Right lobe of liver (tissue), 6 donors: ENCODE measurements at regions not wholly inside any gene's neighbourhood (a gene's known extent, or its start where the extent isn't known, plus 50 kb on each side); places are given as distances from the start of the nearest gene placed in this dataset.

Experiments used
- ATAC-seq, 4 donors: fragments of 200-7000 bp; cut with Tn5 transposase; one replicate each; pipeline ENCODE4 v1.9.1; 2020; ENCODE audit warnings: mild to moderate bottlenecking in 4 of 4, moderate library complexity in 4 of 4
- DNase-seq, 3 donors: peaks; one replicate each; pipeline ENCODE4 v3.0.0-alpha.2; 2020
- H3K27ac ChIP-seq, 3 donors: fragments of 200-600 bp; one replicate each; pipeline ENCODE4 v1.8.0; 2022
- H3K27me3 ChIP-seq, 2 donors: fragments of 200-600 bp; one replicate each; pipeline ENCODE4 v1.8.0; 2022
- H3K36me3 ChIP-seq, 4 donors: fragments of 200-600 bp; sonication (generic) in 1 of 4; one replicate each; pipeline versions ENCODE4 v1.5.1 to v1.8.0; 2017 to 2022; ENCODE audit warnings: control low read depth in 1 of 4
- H3K4me1 ChIP-seq, 4 donors: fragments of 200-600 bp; sonication (generic) in 1 of 4; one replicate each; pipeline versions ENCODE4 v1.5.1 to v1.8.0; 2017 to 2022; ENCODE audit warnings: control low read depth in 1 of 4
- H3K4me3 ChIP-seq, 3 donors: fragments of 200-600 bp; one replicate each; pipeline ENCODE4 v1.8.0; 2022
- H3K9me3 ChIP-seq, 4 donors: fragments of 200-600 bp; sonication (generic) in 1 of 4; one replicate each; pipeline versions ENCODE4 v1.5.1 to v1.8.0; 2017 to 2022; ENCODE audit warnings: control low read depth in 1 of 4
- POLR2A ChIP-seq: fragments of 450-650 bp; IDR thresholded peaks from one replicate; pipeline ENCODE4 v1.6.1; 2017; ENCODE audit warnings: antibody characterized with exemption, mild to moderate bottlenecking
- WGBS: methylation state at CpG from one replicate; pipeline ENCODE4 v1.1.6; 2018; ENCODE audit warnings: low coverage, low lambda C conversion rate; ENCODE audit not compliant: insufficient coverage; ENCODE audit errors: missing lambda C conversion rate; 5-methylcytosine and 5-hydroxymethylcytosine counted together
- intact Hi-C, 2 donors: fragments of 100-400 bp; cut with DNase I; formaldehyde crosslinking; loops; one replicate each; pipeline versions ENCODE4 v1.11.2 to v1.14.1; 2022
- small RNA-seq, 2 experiments: library from RNA; depleted of rRNA; stranded (forward); fragments of <200 nt; gene quantifications; one replicate each; pipeline ENCODE3, GENCODE V24; 2016
- TF ChIP-seq, protein P1 (sequence below), 4 donors: fragments of 200-600 bp in 3 of 4; fragments of 450-650 bp in 1 of 4; IDR thresholded peaks; one replicate each; pipeline versions ENCODE4 v1.5.1 to v1.8.0; 2016 to 2022; ENCODE audit warnings: antibody characterized with exemption in 4 of 4, mild to moderate bottlenecking in 2 of 4
- donor health status: DM: no; HTN: yes; CAD: no.
- donor health status: DM: no; HTN: no; CAD: no.
- donor health status: DM: no; HTN: no; CAD: no.
- donor health status: DM: no; HTN: yes; CAD: no.
- donor health status: DM: no; HTN: yes; CAD: no.

DNA sequence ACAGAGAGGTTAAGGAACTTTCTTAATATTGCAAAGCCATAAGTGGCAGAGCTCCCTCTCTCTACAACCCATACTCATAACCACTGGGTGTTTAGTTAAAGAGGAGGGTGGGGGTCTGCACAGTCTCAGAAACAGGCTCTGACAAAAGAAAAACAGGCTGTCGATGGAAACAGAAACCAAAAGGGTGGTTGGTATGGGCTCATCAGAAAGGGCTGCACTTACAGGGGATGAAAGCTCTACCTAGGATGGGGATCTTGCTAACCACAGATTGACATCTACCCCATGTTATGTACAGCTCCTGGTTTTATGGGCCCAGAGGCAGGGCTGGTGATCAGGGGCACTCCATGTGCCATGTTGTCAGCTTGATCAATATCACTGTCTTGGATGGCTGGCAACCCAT is 111.4 kb downstream of the CYLD start:
- ATAC-seq (no peak), DNase-seq (no peak)
- TF ChIP-seq, protein P1, sequence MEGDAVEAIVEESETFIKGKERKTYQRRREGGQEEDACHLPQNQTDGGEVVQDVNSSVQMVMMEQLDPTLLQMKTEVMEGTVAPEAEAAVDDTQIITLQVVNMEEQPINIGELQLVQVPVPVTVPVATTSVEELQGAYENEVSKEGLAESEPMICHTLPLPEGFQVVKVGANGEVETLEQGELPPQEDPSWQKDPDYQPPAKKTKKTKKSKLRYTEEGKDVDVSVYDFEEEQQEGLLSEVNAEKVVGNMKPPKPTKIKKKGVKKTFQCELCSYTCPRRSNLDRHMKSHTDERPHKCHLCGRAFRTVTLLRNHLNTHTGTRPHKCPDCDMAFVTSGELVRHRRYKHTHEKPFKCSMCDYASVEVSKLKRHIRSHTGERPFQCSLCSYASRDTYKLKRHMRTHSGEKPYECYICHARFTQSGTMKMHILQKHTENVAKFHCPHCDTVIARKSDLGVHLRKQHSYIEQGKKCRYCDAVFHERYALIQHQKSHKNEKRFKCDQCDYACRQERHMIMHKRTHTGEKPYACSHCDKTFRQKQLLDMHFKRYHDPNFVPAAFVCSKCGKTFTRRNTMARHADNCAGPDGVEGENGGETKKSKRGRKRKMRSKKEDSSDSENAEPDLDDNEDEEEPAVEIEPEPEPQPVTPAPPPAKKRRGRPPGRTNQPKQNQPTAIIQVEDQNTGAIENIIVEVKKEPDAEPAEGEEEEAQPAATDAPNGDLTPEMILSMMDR (IDR thresholded peaks at IDR 0.05), result no peak
- TF ChIP-seq POLR2A, result no peak
- Histone ChIP-seq H3K4me1 (peaks cover 0 to 28% (median 6%) of the 10 kb centered on the region in 4 donors), H3K4me3 (no peak overlapping the region), H3K9me3 (no peaks in the 10 kb centered on the region), H3K36me3 (no peaks in the 10 kb centered on the region), H3K27ac (no peak overlapping the region), H3K27me3 (no peaks in the 10 kb centered on the region)
- intact Hi-C loops, result no loop called here
- WGBS, result 91% methylated on average over 1 of the region's 1 CpG

Small RNA genes lying in the stretch of these regions (small RNA-seq; reads per million reads assigned to genes)
- gene RNA5SP426, result 2,217 to 5,827 reads per million in 2 experiments
